MM.1S (cell line): ENCODE measurements at regions not wholly inside any gene's neighbourhood (a gene's known extent, or its start where the extent isn't known, plus 50 kb on each side); places are given as distances from the start of the nearest gene placed in this dataset.

ENCODE experiments used
- DNase-seq: peaks from one replicate; pipeline ENCODE4 v3.0.0-alpha.2; 2015
- H2AFZ ChIP-seq: fragments of 300-600 bp; sonication (generic); 2 replicates; pipeline ENCODE4 v1.6.0; 2016; ENCODE audit warnings: antibody characterized with exemption, low read length
- H3F3A ChIP-seq: fragments of 300-600 bp; sonication (generic); 2 replicates; pipeline ENCODE4 v1.6.1; 2016; ENCODE audit warnings: mild to moderate bottlenecking, antibody characterized with exemption, low read length, moderate library complexity, mixed read lengths; ENCODE audit not compliant: insufficient read depth
- H3K27ac ChIP-seq: fragments of 300-600 bp; sonication (generic); 2 replicates; pipeline ENCODE4 v1.5.1; 2016; ENCODE audit warnings: mild to moderate bottlenecking, low read length
- H3K27me3 ChIP-seq: fragments of 300-600 bp; sonication (generic); replicated peaks from 2 replicates; pipeline ENCODE4 v1.6.0; 2016; ENCODE audit warnings: low read length; ENCODE audit not compliant: insufficient read depth
- H3K36me3 ChIP-seq: fragments of 300-600 bp; sonication (generic); replicated peaks from 2 replicates; pipeline ENCODE4 v1.6.1; 2016; ENCODE audit warnings: mild to moderate bottlenecking, low read length, mixed read lengths; ENCODE audit not compliant: insufficient read depth
- H3K4me1 ChIP-seq: fragments of 300-600 bp; sonication (generic); 2 replicates; pipeline ENCODE4 v1.6.1; 2016; ENCODE audit warnings: low read length, mixed read lengths
- H3K4me2 ChIP-seq: fragments of 300-600 bp; sonication (generic); 2 replicates; pipeline ENCODE4 v1.6.0; 2016; ENCODE audit warnings: low read depth, low read length
- H3K4me3 ChIP-seq: fragments of 300-600 bp; sonication (generic); 2 replicates; pipeline ENCODE4 v1.5.1; 2016; ENCODE audit warnings: low read length, mixed read lengths
- H3K79me2 ChIP-seq: fragments of 300-600 bp; sonication (generic); 2 replicates; pipeline ENCODE4 v1.6.1; 2016; ENCODE audit warnings: mixed run types, low read length, mixed read lengths
- H3K9ac ChIP-seq: fragments of 300-600 bp; sonication (generic); 2 replicates; pipeline ENCODE4 v1.6.1; 2016; ENCODE audit warnings: low read length, mixed read lengths
- H3K9me2 ChIP-seq: fragments of 300-600 bp; sonication (generic); replicated peaks from 2 replicates; pipeline ENCODE4 v1.6.1; 2016; ENCODE audit warnings: mild to moderate bottlenecking, low read length, mixed read lengths; ENCODE audit not compliant: insufficient read depth
- H3K9me3 ChIP-seq: fragments of 300-600 bp; sonication (generic); replicated peaks from 2 replicates; pipeline ENCODE4 v1.6.1; 2016; ENCODE audit warnings: mild to moderate bottlenecking, low read length, mixed read lengths; ENCODE audit not compliant: insufficient read depth
- H4K20me1 ChIP-seq: fragments of 300-600 bp; sonication (generic); 2 replicates; pipeline ENCODE4 v1.6.1; 2016; ENCODE audit warnings: mild to moderate bottlenecking, low read length, moderate library complexity, mixed read lengths; ENCODE audit not compliant: insufficient read depth
- EZH2 ChIP-seq: fragments of 300-600 bp; sonication (generic); optimal IDR thresholded peaks from 2 replicates; pipeline ENCODE3; 2017; ENCODE audit warnings: low read depth, mild to moderate bottlenecking, antibody characterized with exemption, low read length, mixed read lengths
- EZH2phosphoT487 ChIP-seq: fragments of 300-600 bp; sonication (generic); IDR thresholded peaks from 2 replicates; pipeline ENCODE4 v1.6.1; 2018; ENCODE audit warnings: antibody characterized with exemption, low read length
- TF ChIP-seq, protein P1 (sequence below): fragments of 300-600 bp; sonication (generic); IDR thresholded peaks from 2 replicates; pipeline ENCODE4 v1.5.1; 2016; ENCODE audit warnings: antibody characterized with exemption, low read length, mixed read lengths

DNA sequence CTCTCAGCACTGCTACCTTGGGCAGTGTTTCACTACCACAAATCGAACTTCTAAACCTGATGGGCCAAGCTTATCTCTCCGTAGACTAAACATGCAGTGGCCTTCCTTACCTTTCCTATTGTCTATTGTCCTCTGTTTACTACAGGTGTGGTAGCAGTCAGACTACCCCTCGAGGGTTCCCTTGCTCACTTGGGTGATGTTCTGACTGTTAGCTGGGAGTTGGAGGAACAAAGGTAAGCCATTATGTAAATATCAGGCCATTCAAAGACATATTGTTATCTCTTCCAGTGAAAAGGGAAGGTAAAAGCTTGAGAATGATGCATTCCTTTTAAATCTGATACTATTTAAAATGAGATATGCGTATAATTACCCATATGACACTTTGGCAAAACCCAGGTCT lies 828.3 kb upstream of the EEF2KMT start:
- TF ChIP-seq, protein P1, sequence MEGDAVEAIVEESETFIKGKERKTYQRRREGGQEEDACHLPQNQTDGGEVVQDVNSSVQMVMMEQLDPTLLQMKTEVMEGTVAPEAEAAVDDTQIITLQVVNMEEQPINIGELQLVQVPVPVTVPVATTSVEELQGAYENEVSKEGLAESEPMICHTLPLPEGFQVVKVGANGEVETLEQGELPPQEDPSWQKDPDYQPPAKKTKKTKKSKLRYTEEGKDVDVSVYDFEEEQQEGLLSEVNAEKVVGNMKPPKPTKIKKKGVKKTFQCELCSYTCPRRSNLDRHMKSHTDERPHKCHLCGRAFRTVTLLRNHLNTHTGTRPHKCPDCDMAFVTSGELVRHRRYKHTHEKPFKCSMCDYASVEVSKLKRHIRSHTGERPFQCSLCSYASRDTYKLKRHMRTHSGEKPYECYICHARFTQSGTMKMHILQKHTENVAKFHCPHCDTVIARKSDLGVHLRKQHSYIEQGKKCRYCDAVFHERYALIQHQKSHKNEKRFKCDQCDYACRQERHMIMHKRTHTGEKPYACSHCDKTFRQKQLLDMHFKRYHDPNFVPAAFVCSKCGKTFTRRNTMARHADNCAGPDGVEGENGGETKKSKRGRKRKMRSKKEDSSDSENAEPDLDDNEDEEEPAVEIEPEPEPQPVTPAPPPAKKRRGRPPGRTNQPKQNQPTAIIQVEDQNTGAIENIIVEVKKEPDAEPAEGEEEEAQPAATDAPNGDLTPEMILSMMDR = no peak
- H3K27ac ChIP-seq = no peak overlapping the region
- no peaks in the 10 kb centered on the region for H3K27me3 ChIP-seq

DNA sequence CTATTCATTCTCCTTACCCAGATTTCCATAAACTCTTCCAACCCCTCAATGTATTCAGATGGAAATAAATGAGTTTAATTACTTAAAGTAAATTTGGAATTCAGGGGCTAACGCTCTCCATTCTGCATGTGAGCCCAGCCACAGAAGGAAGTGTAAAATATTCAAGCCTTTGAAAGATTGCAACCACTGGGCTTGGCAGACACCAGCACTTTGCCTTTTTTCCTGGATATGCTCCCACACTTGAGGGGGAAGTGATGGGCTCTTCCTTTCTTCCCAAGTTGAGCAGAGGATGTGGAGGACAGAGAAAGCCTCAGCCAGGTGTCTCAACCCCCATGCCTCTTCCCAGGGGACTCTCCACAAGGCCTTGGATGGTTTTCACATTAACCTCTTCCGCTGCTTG lies 825.1 kb upstream of the EEF2KMT start:
- peaks cover 6% of the 10 kb centered on the region; the same call in 1 of the 2 replicates for H3K4me1 ChIP-seq
- H3F3A ChIP-seq = no peaks in the 10 kb centered on the region
- H3K9me3 ChIP-seq = no peaks in the 10 kb centered on the region
- H3K4me2 ChIP-seq = no peak overlapping the region
- H3K27ac ChIP-seq = no peak overlapping the region
- H3K36me3 ChIP-seq = no peaks in the 10 kb centered on the region
- no peaks in the 10 kb centered on the region for H4K20me1 ChIP-seq
- no peaks in the 10 kb centered on the region for H3K79me2 ChIP-seq
- no peak for DNase-seq
- H3K27me3 ChIP-seq = no peaks in the 10 kb centered on the region
- no peak overlapping the region for H3K4me3 ChIP-seq
- no peaks in the 10 kb centered on the region for H3K9me2 ChIP-seq
- no peak overlapping the region for H3K9ac ChIP-seq
- H2AFZ ChIP-seq = no peak overlapping the region
- TF ChIP-seq, protein P1 = no peak
- TF ChIP-seq EZH2 (no peak), EZH2phosphoT487 (no peak)

More for the DNA sequence above, 828.3 kb upstream of the EEF2KMT start:
- H3K9me2 ChIP-seq = no peaks in the 10 kb centered on the region
- no peak overlapping the region for H3K9ac ChIP-seq
- H2AFZ ChIP-seq = no peak overlapping the region
- no peak for DNase-seq
- H3K36me3 ChIP-seq = no peaks in the 10 kb centered on the region
- H3F3A ChIP-seq = no peaks in the 10 kb centered on the region
- H3K4me3 ChIP-seq = no peak overlapping the region
- H3K79me2 ChIP-seq = no peaks in the 10 kb centered on the region
- H3K4me1 ChIP-seq = no peaks in the 10 kb centered on the region
- H4K20me1 ChIP-seq = no peaks in the 10 kb centered on the region
- no peaks in the 10 kb centered on the region for H3K9me3 ChIP-seq
- no peak overlapping the region for H3K4me2 ChIP-seq

DNA sequence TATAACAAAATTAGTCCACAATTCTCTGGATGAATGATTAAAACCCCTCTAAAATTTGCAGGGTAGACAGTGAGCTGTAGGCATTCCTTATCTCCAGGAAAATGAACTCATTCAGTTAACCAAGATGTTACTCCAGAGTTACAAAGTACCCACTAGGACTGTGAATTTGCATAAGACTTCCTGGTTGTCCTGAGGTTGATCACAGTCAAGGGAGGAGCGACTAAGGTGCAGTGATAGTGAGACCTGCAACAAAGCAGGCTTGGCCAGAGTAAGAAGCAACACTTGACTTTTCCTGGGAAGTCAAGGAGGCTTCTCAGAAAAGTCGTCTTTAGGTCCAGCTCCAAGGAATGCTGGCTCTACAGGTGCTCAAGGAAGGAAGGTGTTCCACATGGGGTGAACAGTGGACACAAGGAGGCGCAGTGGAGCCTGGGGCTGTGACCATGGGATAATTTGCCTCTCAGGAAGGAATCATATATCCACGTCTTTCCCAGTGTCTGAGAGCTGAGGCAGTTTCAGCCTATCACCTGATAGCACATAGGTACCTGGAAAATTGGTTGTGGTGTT lies 821.1 kb upstream of the EEF2KMT start:
- Histone ChIP-seq H3K79me2 (no peaks in the 10 kb centered on the region), H3K9me2 (no peaks in the 10 kb centered on the region), H3K4me2 (peak overlapping the region; percentile 19; the same call in 1 of the 2 replicates), H2AFZ (peak overlapping the region; percentile 25; the same call in 1 of the 2 replicates), H3K9ac (no peak overlapping the region), H3K9me3 (no peaks in the 10 kb centered on the region), H3F3A (no peaks in the 10 kb centered on the region), H3K4me1 (peaks cover 6% of the 10 kb centered on the region; the same call in 1 of the 2 replicates), H3K27ac (no peak overlapping the region), H4K20me1 (no peaks in the 10 kb centered on the region), H3K4me3 (no peak overlapping the region), H3K36me3 (no peaks in the 10 kb centered on the region), H3K27me3 (no peaks in the 10 kb centered on the region)
- peak; percentile 24 for DNase-seq
- no peak for TF ChIP-seq EZH2phosphoT487
- TF ChIP-seq, protein P1 = peak; percentile 32
